GM18858 (cell line): ENCODE measurements at regions not wholly inside any gene's neighbourhood (a gene's known extent, or its start where the extent isn't known, plus 50 kb on each side); places are given as distances from the start of the nearest gene placed in this dataset.

Source experiments
- ATAC-seq: cut with Tn5 transposase; IDR thresholded peaks from one replicate; pipeline ENCODE4 v1.9.1; 2021; ENCODE audit not compliant: unreplicated experiment

DNA sequence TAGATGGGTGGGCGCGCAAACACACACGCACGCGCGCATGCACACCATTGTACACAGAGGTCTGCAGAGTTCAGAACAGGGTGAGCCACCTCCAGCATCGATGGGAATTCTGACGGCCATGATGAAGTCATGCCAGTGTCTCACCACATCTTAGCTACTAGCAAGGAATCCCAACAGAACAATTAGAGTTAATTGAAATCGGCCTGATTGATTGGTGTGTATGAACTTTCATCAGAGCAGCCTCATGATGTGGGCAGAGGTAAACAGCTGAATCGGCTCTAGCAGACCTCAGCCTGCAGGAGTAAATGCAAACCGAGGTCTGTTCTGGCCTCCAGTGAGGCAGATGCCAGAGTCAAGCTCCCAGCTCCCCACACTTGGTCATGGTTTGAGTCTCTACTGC is 200.6 kb downstream of the CBLN1 start:
- ATAC-seq: no peak

DNA sequence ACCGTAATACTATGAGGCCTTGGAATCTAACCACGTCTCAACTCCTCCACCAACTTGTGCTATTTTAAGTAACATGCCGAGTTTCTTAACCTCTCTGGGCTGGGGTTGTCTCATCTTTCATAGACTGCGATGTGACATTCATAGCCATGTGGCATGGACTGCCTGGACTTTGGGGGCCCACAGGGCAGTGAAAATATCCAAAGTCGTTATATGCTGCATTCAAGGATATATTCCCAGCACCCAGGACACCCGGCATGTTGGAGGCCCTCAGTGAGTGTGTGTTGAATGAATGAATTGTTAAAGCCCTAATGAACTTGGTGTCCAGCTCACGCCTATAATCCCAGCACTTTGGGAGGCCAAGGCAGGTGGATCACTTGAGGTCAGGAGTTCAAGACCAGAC is 203.1 kb downstream of the CBLN1 start:
- ATAC-seq: no peak

DNA sequence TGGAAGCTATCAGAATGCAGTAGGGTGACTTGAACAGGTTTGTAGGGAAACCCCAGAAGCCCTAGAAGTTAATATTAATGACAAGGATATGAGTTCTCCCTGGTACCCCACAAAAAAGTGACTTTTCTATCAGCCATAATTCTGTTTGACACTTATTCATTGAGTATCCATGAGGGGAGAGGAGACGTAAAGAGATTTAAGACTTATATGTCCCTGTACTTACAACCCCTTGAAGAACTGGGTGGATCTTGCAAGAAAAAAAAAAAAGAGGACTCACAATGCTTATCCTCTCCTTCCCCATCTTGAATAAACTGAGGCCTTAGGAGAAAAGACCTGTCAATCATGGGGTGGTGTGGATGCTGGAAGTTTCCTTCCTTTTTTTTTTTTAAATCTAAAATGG is 203.5 kb downstream of the CBLN1 start:
- no peak for ATAC-seq

DNA sequence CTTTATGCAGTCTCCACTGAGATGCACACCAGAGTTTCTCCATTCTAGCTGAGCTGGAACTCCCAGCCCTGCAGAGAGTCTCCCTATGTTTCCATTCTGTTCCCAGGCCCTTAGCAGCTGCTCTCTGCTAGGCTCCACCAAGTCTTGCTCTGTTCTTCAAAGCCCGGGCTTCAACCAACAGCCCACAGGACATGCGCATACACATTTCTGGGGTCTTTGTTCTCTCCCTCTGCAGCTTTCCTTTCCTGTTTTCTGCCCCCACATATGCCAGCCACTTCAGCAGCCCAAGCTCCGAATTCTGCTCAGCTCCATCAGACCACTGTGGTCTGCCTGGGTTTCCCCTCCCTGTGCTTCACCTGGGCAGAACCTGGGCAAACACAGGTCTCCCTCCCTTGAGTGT is 205.9 kb downstream of the CBLN1 start:
- no peak for ATAC-seq

DNA sequence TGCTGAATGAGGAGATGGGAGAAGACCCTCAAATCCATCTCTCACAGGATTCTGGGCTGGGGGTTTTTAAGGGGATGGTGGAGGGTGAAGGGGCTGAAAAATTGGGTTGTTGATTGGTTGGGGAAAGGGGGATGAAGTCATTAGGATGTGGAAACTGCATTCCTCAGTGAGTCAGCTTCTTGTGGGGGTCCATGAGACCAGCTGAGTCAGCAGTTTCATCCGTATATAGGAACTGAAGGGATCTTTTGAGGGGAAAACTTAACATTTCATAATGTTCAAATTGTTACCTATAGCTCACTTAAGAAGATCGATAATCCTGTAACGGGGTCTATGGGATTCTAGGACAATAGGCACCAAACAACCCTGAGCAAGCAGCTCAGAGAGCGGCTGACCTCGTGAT is 213.4 kb downstream of the CBLN1 start:
- ATAC-seq: no peak

DNA sequence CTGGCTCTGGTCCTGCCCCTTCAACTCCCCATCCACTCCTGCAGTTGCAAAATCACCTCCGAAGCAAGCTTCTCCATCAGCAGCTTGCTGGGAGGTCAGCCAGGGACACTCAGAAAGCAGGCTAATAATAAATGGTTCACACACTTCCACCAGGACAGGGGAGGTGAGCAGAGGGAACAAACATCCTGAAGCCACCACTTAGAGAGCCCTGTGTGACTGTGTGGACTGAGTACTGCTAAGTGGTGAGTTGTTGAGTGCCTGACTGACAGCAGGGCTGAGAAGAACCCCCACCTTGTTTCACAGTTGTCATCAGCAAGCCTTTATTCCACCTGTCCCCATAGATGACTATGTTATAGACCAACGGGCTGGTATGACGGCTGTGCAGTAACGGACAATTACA is 213.9 kb downstream of the CBLN1 start:
- ATAC-seq: no peak

DNA sequence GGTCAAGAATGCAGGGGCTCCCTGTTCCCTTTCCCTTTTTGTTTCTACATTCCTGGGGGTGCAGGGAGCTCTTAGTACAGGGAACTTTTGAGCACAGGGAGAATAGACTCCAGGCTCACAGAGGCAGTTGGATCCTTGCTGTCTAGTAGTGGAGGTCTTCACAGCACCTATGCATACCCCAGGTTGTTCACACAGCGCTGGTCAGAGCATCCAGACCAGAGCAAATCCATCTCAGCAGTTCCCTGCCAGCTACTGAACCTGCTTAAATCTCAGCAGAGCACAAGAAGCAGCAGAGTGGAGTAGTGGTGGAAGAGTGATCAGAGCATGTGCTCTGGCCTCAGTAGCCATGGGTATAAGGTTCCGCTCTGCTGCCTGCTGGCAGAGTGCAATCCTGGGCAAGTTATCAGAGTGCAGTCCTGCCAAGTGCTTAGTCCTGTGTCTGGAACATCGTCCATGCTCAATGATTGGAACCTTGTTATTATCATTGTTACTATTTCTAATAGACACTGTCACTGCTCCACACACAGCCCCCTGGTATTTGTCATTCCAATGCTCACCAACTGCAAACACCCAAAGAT is 220.4 kb downstream of the CBLN1 start:
- no peak for ATAC-seq

DNA sequence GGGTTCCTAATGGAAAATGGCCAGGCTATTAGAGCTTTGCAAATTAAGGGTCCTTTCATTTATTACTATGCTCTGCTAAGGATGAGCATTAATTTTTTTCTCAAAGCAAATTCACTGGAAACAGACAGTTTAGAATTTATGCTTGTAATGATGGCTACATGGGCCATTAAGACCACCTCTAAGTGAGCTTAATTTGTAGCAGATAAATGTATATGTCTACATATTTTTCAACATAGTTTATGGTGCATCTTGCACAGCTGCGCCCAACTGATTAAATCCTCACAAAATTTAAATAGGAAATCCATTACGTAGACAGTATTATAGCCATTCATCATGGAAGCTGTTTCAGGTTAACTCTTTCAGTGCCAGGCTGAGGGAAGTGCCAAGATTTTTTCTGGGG is 220.9 kb downstream of the CBLN1 start:
- no peak for ATAC-seq

DNA sequence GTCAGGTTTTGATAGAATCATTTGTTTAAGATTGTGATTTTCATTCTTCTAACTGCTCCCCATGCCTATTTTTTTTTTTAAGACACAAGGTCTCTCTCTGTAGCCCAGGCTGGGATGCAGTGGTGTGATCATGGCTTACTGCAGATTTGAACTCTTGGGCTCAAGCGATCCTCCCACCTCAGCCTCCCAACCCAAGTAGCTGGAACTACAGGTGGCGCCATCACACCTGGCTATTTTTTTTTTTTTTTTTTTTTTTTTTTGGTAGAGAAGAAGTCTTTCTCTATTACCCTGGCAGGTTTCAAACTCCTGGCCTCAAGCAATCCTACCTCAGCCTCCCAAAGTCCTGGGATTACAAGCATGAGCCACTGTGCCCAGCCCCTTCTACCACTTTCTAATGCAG is 223.3 kb downstream of the CBLN1 start:
- ATAC-seq: no peak

DNA sequence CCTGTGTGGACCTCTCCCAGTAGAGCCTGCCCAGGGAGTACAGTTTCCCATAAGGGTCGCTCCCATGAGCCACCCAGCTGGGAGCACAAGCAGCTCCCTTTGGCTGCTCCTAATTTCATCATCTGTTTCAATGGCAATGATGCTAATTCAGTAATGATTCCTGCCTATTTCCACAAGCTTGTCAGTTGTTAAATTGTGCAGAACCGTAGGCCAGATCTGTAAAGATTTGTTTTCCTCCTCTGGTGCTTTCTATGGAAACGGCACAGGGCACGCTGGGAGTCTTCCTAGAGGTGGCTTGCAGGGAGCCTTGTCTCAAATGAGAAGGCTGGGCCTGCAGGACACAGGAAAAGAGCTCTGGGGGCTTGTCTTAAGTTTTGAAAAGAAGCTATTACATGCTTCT is 223.7 kb downstream of the CBLN1 start:
- no peak for ATAC-seq

DNA sequence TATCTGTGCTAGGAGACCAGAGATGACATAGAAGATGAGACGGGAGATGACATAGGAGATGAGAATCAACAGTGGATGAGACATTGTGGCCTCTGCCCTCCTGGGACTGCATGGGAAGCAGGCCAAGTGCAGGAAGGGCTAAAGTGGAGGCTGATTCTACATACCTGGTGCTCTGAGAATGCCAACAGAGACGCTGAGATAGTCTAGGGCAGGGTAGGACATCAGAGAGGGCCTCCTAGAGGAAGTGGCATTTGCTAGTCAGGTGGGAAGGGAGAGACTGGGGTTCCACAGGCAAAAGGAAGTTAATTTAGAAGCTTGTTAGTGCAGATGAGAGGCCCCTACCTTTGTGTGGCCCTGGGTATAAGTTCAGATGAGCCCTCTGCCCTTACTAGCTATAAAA is 224.2 kb downstream of the CBLN1 start:
- no peak for ATAC-seq

DNA sequence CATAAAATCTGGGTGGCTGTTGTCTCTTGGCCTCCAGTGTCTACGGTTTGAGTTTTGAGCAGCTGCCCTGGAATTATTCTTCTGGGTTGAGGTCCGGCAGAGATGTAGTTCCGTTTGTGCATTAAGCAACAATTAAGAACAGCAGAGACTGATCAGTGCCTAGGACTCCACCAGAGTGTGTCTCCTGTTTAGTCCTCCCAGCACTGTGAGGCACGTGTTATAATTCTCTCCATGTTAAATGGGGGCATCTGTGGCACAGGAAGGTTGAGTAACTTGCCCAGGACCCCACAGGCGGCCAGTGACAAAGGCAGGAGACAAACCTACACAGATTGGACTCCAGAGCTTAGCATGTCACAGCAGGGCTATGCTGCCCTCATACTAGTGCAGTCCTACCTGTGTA is 225.1 kb downstream of the CBLN1 start:
- no peak for ATAC-seq

DNA sequence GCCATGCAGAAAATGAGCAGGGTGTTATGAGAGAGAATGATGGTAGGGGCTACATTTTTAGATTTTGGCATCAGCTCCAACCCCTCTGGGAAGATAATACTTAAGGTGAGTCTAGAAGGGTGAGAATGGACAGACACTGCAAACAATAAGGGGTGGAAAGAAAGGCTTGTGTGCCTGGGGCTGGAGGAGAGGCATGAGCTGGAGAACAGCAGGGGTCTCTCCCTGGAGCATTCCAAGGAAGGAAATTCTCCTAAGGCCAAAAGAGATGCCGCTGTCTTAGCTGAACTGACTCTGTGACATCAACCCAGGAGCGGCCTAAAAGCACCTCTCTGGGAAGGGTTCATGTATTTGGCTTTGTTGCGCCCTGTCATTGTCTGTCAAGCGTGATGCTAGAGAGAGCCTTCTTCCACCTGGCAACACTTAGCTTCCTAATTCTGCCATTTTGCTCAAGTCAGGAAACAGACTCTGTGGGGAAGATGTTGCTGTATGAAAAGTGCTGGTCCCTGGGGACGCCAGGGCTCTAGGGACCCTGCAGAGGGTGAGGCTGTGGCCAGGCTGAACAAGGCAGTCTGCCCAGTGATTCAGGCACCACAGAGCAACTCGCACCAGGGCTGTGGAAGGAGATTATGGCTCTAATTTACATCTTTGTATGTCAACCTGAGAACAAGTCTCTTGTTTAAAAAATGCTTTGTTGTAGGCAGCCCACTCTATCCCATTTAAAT is 225.7 kb downstream of the CBLN1 start:
- no peak for ATAC-seq

DNA sequence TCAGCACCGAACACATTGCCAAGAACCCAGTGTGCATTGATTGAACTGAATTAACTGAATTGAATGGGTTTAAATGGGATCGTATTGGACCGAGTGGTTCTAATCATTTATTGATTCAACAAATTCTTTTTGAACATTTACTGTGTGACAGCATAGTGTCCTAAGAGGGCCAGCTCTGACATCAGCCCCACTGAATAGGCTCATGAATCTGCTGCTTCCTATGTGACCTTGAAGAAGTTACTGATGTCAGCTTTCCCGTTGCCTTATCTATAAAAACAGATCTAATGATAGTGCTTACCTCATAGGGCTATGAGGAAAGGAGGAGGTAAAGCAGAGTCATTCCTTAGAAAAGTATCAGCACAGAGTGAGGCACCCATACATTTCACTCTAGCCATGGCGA is 226.3 kb downstream of the CBLN1 start:
- no peak for ATAC-seq

DNA sequence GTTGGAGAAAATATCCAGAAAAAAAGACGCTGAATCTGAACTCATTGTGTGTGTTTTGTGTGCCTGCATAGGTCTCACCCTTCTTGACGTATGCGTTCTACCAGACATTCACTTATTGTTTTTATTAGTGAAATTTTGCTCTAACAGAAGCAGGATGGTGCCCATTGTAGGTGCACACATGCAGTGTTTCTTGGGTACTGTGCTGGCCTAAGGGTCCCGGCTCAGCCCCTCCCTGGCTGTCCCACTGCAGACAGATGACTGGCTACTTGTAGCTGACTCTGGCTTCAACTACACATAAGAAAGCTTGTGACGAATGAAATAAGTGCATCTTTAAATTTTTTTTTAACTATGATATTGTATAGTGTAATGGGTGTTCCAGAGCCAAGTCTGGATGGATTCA is 227.0 kb downstream of the CBLN1 start:
- ATAC-seq: no peak

DNA sequence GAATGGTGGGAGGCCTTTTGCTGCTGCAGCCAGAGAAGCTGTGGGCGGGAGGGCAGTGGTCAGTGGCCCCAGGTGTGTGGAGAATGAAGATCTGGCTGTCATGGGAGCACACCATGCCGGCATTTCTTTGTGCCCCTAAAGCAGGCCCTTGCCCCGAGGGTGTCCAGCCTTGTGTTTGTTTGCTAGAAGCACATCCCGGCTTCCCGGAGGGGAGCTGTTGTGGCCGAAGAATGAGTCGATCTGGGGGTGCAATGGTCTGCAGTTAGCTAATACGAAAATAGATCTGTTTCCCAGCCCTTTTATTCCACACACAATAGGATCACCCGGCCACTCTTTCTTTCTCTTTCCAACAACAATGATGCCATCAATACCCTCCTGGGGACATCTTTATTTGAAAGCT is 228.8 kb downstream of the CBLN1 start:
- no peak for ATAC-seq

DNA sequence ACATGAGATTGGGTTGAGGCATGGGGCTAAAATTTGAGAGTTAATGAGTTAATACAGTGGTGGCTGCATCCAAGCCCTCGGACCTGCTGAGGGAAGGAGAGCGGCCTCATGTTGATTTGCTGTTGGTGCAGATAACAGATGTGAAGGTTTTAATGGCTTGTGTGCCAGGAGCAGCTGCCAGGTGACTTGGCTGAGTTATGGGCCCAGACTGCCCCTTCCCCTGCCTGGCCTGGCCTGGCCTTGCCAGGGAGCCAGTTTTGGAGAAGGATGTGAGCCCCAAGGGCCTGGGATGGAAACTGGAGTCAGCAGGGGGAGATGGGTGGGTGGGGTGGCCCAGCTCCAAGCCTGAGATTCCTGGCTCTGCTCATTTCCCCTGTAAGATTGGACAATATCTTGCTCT is 230.1 kb downstream of the CBLN1 start:
- ATAC-seq: no peak

DNA sequence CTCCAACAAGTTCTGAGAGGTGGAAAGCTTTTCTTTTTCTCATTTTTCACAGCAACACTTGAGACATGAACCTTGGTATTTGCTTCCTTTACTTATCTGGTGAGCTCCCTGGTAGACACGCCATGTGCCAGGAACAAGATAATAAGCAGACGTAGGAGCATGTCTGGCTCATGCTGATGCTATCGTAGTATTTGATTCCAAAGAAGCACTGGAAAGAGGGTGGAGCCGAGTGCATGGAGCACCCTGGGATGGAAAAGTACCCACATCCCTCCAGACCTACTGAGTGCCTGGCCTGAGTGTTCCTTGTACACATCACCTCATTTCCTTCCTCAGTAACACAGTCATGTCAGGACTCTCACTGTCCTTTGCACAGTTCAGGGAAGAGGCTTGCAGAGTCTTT is 231.0 kb downstream of the CBLN1 start:
- ATAC-seq: no peak

DNA sequence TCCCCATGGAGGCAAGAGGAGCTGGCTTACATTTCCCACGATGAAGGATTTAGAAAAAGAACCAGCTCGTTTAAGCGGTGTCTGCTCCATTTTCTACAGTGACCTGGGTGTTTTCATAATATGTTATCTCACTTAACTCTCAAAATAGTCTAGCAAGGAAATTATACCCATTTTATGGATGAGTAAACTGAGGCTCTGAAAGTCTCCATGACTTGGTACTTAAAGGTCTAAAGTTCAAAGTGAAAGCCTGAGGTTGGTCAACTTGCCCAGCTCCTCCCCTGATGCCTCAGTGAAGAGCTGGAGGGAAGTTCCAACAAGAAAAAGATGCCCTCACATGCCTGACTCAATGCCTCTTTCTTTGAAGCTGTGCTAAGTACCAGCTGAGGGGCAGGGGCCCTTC is 232.0 kb downstream of the CBLN1 start:
- no peak for ATAC-seq

DNA sequence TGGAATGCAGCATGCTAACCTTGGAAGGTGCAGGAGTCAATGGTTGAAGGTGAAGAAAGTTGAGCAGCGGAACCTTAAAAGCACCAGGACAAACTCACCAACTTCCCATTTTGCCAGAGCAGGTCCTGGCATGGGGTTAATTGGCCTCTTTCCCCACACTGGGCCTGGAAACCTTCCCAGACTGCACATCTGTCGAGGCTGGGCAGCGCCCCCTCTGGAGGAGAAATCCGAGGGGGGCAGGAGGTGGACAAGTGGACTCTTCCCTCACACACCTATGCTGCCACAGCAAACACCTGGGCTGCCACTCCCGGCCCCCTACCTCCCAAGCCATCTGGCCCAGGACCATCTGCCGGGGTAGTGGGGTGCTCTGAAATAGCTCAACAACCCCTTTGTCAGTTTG is 232.4 kb downstream of the CBLN1 start:
- ATAC-seq: no peak

DNA sequence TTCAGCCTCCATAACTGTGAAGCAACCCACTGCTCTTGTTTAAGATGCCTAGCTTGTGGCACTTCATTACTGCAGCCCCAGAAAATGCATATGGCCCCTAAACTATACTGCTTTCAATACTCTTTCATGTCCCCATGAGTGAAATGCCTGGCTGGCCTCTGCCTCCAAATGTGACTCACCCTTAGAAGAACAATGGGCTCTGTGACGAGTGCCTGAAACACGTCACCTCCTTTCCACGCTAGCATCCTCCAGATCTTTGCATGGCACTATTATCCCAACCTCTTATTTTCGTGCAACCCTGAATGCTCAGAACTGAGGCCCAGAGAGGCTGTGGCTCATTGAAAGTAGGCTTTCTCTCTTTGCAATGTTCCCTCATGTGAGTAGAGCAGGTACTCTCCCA is 233.1 kb downstream of the CBLN1 start:
- ATAC-seq: no peak

DNA sequence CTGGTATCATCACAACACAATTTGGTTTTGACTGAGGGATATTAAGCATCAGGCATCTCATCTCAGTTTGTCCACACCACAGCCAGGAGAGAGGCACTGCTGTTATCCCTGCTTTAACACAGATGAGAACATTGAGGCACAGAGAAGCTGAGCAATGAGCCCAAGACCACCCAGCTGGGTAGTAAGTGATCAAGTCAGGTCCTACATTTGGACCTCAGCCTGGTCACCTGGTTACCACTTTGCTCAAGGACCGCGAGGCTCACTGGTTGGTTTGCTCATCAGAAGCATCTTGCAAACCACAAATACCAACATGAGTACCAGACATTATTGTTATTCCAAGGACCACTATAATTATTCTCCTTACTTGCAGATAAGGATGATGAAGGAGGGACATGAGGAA is 245.5 kb downstream of the CBLN1 start:
- ATAC-seq: no peak

DNA sequence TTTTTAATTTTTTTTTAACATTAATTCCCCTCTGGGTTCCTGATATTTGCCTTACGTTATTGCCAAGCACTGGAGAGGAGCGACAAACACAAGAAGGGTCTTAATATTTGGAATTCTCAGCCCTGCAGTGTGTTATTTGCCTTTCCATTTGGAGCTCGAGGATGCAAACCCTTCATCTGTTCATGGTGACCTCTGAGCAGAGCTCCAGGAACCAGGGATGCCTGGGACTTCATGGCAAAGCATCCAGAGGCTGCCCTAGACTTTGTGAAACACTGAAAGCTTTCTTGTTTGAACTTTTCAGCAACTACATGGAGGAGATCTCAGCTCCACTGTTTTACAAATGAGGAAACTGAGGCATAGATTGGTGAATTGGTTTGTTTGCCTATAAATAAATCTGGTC is 254.2 kb downstream of the CBLN1 start:
- ATAC-seq: no peak
